ENCODE measurements at regions not wholly inside any gene's neighbourhood (a gene's known extent, or its start where the extent isn't known, plus 50 kb on each side); places are given as distances from the start of the nearest gene placed in this dataset.

DNA sequence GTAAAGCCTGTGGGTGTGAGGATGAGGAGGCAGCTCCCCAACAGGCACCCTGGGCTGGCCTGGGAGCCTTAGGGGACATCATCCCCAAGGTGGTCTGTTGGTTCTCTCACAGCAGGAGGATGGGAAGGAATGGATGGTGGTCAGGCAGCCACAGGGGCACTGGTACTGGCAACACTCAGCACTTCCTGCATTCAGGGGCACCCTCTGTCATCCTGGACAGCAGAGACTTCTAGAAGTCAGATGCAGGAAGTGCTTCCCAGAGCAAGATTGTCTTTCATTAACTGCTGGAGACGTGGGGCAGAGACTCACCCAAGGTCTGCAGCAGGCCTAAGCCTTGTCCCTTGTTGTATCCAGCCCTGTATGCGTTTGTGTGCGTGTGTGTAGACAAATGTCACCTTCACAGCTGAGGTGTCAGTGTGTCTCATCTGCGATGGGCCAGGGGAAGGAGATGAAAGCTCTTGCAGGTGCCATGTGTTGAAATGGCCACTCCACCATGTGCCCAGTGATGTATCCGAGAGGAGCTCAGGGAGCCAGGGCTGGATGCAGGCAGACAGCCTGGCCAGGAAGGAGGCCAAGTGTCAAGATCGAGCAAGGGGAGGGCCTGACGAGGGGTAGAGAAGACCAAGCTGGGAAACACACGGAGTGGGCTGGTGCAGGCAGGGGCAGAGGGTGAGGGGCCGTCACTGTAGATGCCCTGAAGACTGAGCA, 85.1 kb downstream of the PITPNM2 start:
- no peak for ATAC-seq
- no peak for DNase-seq (ENCODE audit: low spot score)
- TF ChIP-seq ZNF317 (CRISPR knock-in tag; IDR thresholded peaks at IDR 0.05) (no peak), ZNF614 (CRISPR knock-in tag; IDR thresholded peaks at IDR 0.05; ENCODE audit: borderline replicate concordance) (no peak), PHF8 (CRISPR knock-in tag; IDR thresholded peaks at IDR 0.05) (no peak), ZNF678 (CRISPR knock-in tag; IDR thresholded peaks at IDR 0.05) (no peak), ZFP37 (CRISPR knock-in tag; IDR thresholded peaks at IDR 0.05; ENCODE audit: borderline replicate concordance) (no peak), NFYC (CRISPR knock-in tag; IDR thresholded peaks at IDR 0.05) (no peak), HNRNPLL (IDR thresholded peaks at IDR 0.05; ENCODE audit: low read depth, low read length, poor library complexity, severe bottlenecking) (no peak), EEA1 (CRISPR knock-in tag; IDR thresholded peaks at IDR 0.05; ENCODE audit: borderline replicate concordance) (no peak)
- TF ChIP-seq, protein P1, sequence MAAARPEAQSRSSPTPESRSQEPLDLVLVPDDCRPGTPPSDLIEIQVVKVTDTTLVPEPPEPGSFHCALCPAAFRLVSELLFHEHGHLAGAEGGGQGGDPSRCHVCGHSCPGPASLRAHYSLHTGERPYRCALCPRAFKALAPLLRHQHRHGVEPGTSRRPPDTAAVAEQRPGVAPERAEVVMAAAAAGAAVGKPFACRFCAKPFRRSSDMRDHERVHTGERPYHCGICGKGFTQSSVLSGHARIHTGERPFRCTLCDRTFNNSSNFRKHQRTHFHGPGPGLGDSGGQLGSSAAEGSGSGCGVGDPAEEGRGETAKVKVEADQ (CRISPR knock-in tag; IDR thresholded peaks at IDR 0.05; ENCODE audit: borderline replicate concordance) = no peak
- TF ChIP-seq, protein P2, sequence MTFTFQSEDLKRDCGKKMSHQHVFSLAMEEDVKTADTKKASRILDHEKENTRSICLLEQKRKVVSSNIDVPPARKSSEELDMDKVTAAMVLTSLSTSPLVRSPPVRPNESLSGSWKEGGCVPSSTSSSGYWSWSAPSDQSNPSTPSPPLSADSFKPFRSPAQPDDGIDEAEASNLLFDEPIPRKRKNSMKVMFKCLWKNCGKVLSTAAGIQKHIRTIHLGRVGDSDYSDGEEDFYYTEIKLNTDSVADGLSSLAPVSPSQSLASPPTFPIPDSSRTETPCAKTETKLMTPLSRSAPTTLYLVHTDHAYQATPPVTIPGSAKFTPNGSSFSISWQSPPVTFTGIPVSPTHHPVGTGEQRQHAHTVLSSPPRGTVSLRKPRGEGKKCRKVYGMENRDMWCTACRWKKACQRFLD (CRISPR knock-in tag; IDR thresholded peaks at IDR 0.05; ENCODE audit: borderline replicate concordance) = no peak
- TF ChIP-seq, protein P3, sequence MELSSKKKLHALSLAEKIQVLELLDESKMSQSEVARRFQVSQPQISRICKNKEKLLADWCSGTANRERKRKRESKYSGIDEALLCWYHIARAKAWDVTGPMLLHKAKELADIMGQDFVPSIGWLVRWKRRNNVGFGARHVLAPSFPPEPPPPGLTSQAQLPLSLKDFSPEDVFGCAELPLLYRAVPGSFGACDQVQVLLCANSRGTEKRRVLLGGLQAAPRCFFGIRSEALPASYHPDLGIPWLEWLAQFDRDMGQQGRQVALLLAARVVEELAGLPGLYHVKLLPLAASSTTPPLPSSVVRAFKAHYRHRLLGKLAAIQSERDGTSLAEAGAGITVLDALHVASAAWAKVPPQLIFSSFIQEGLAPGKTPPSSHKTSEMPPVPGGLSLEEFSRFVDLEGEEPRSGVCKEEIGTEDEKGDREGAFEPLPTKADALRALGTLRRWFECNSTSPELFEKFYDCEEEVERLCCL (CRISPR knock-in tag; IDR thresholded peaks at IDR 0.05; ENCODE audit: borderline replicate concordance) = no peak
- TF ChIP-seq, protein P4, sequence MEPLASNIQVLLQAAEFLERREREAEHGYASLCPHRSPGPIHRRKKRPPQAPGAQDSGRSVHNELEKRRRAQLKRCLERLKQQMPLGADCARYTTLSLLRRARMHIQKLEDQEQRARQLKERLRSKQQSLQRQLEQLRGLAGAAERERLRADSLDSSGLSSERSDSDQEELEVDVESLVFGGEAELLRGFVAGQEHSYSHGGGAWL (CRISPR knock-in tag; IDR thresholded peaks at IDR 0.05) = no peak
- Histone ChIP-seq H3K27me3 (ENCODE audit: control insufficient read depth in 1 of 2, insufficient read depth in 2 of 2, low read length in 2 of 2) (no peaks in the 10 kb centered on the region), H2AFZ (ENCODE audit: low read length) (no peak overlapping the region), H3K9ac (ENCODE audit: insufficient read depth, low read depth, low read length) (no peak overlapping the region), H3K4me3 (replicated peaks in 1 of 3; ENCODE audit: insufficient read depth in 1 of 3, low read depth in 2 of 3, low read length in 3 of 3) (no peak overlapping the region), H3K4me2 (ENCODE audit: low read depth, low read length) (no peak overlapping the region), H4K20me1 (ENCODE audit: insufficient read depth, low read length) (no peaks in the 10 kb centered on the region), H3K27ac (ENCODE audit: extremely low read length, insufficient read depth, low read length) (no peak overlapping the region), H3K9me3 (ENCODE audit: low read length) (no peaks in the 10 kb centered on the region), H3K36me3 (replicated peaks in 1 of 2; ENCODE audit: control insufficient read depth in 1 of 2, insufficient read depth in 2 of 2, low read length in 2 of 2) (no peaks in the 10 kb centered on the region), H3K79me2 (ENCODE audit: insufficient read depth, low read length) (peaks cover 3% of the 10 kb centered on the region), H3K4me1 (ENCODE audit: insufficient read depth, low read length) (peaks cover 57% of the 10 kb centered on the region)
- no TSS peak for BruUV-seq (replicated peaks)
- CTCF ChIA-PET (ENCODE audit: low intra/inter-chr PET ratio, low total read pairs) = no interaction called here
- FAIRE-seq = no peak
- intact Hi-C loops (cut with micrococcal nuclease; ENCODE audit: unreplicated experiment) = no loop called here
- in situ Hi-C loops (cut with HindIII; ENCODE audit: extremely low pct_ligation_motif_present, low pct_unique_long_range_greater_than_20kb) = no loop called here
- POLR2A ChIA-PET = no interaction called here
- WGBS (ENCODE audit: low lambda C conversion rate) = 92% methylated on average over 6 of the region's 9 CpGs

Data from HepG2 (cell line).